ENCODE measurements at regions not wholly inside any gene's neighbourhood (a gene's known extent, or its start where the extent isn't known, plus 50 kb on each side); places are given as distances from the start of the nearest gene placed in this dataset.
A peak's percentile ranks its signal among the peaks of the same experiment; 100 is the strongest.

GRCh38 chr5:56481428-56482357, 248.6 kb upstream of the ANKRD55 start:
- Mint-ChIP-seq H3K27ac (peak overlapping the region; percentile 68), H3K4me1 (ENCODE audit: low read depth) (peaks cover 19% of the 10 kb centered on the region), H3K9me3 (peaks cover 1% of the 10 kb centered on the region), H3K4me3 (peak overlapping the region; percentile 68), H3K27me3 (peaks cover 4% of the 10 kb centered on the region), H3K36me3 (ENCODE audit: low read depth) (no peaks in the 10 kb centered on the region)
- ChIA-PET POLR2A (no interaction called here), CTCF (interaction anchor here (0.6 to 2.0 kb wide), 3 partner anchors 26 to 356 kb away, joined by 3 to 11 read pairs (median 4); no protein-coding TSS in a partner anchor)
- peak; percentile 16 for DNase-seq
- TF ChIP-seq CTCF (IDR thresholded peaks at IDR 0.05), result peak; percentile 31
- peak; percentile 37 for ATAC-seq
- intact Hi-C loops (cut with micrococcal nuclease), result no loop called here

DNA sequence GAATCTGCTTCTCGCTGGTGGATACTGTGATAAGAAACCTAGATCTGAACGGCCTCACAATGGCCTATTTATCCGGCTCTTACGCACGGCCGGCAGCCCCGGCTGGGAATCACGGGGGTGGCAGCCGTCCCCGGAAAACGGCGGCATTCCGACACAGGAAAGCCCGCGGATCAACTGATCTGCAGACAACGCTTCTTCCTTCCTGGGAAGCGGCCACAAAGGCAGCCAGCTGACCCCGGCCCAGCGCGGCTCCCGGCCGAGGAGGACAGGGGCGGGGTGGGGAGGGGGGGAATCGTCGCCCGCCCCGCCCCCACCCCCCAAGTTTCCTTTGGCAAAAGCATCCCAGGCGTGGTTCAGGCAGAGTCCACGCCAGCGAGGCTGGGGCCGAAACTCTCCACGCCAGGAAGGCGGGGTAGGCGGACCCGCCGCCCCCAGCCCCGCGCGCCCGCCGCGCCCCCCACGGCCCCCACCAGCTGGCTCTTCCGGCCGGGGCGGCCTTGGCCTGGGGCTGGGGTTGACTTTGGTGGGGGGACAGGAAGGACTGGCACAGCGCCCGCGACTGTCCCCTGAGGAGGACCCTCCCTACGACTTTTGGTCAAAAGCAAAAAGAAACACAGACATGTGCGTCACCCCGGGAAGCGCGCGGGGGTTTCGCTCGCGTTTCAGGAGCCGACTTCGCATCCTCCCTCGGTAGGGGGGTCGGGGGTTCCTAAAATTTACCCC, 247.7 kb upstream of the ANKRD55 start:
- ATAC-seq (peak; percentile 31), DNase-seq (peak; percentile 25)
- H3K27ac Mint-ChIP-seq, result peak overlapping the region; percentile 68
- peak overlapping the region; percentile 68 for H3K4me3 Mint-ChIP-seq
- peaks cover 4% of the 10 kb centered on the region for H3K27me3 Mint-ChIP-seq
- no peak for TF ChIP-seq CTCF (IDR thresholded peaks at IDR 0.05)
- H3K9me3 Mint-ChIP-seq, result no peaks in the 10 kb centered on the region
- intact Hi-C loops (cut with micrococcal nuclease), result no loop called here
- ChIA-PET CTCF (interaction anchor here (1.5 to 2.0 kb wide), 2 partner anchors 9 to 210 kb away, joined by 5 to 11 read pairs; no protein-coding TSS in a partner anchor), POLR2A (no interaction called here)
- H3K36me3 Mint-ChIP-seq (ENCODE audit: low read depth), result no peaks in the 10 kb centered on the region
- peaks cover 19% of the 10 kb centered on the region for H3K4me1 Mint-ChIP-seq (ENCODE audit: low read depth)

DNA sequence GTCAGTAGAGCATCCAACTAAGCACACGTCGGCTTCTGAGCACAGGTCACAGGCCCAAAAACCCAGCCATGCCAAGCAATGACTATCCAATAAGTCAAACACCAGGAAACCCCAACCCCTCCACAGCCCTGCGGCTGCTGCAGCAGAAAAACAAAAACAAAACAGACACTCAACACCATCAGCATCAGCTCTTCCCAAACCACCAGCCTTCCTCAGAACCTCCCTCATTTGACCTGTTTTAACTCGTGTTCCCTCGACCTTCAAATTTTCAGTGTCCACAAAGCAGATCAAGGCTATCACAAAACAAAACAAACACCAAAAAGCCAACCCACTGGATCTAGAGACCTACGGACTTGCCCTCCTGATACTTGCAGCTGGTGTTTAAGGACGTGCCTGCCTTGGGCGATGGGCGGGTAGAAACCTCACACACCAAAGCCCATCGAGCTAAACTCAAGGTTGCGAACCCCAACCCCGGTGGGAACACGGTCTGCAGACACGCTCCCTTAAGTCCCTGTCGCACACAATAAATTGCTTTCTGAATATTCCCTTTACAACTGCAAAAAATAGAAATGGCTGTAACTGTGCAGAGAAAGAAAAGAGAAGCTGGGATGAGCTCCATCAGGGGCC, 247.1 kb upstream of the ANKRD55 start:
- ChIA-PET CTCF (interaction anchor here (1.5 to 2.0 kb wide), 2 partner anchors 9 to 210 kb away, joined by 5 to 11 read pairs; no protein-coding TSS in a partner anchor), POLR2A (interaction anchor here (1.2 kb wide), 1 partner anchor 10 kb away, joined by 3 read pairs; no protein-coding TSS in a partner anchor)
- Mint-ChIP-seq H3K9me3 (no peaks in the 10 kb centered on the region), H3K27ac (peak overlapping the region; percentile 70), H3K4me3 (peak overlapping the region; percentile 46), H3K36me3 (ENCODE audit: low read depth) (no peaks in the 10 kb centered on the region), H3K4me1 (ENCODE audit: low read depth) (peaks cover 19% of the 10 kb centered on the region), H3K27me3 (peaks cover 4% of the 10 kb centered on the region)
- no peak for TF ChIP-seq CTCF (IDR thresholded peaks at IDR 0.05)
- DNase-seq (no peak), ATAC-seq (no peak)
- intact Hi-C loops (cut with micrococcal nuclease), result no loop called here

- ChIA-PET POLR2A (interaction anchor here (1.2 kb wide), 1 partner anchor 10 kb away, joined by 3 read pairs; no protein-coding TSS in a partner anchor), CTCF (interaction anchor here (1.5 to 2.0 kb wide), 2 partner anchors 8 to 209 kb away, joined by 5 to 11 read pairs; no protein-coding TSS in a partner anchor)
- no peak for TF ChIP-seq CTCF (IDR thresholded peaks at IDR 0.05)
- H3K9me3 Mint-ChIP-seq, result no peaks in the 10 kb centered on the region
- H3K4me3 Mint-ChIP-seq, result peak overlapping the region; percentile 46
- peak overlapping the region; percentile 70 for H3K27ac Mint-ChIP-seq
- intact Hi-C loops (cut with micrococcal nuclease), result no loop called here
- H3K27me3 Mint-ChIP-seq, result peaks cover 4% of the 10 kb centered on the region
- no peak for ATAC-seq
- no peak for DNase-seq
- peaks cover 19% of the 10 kb centered on the region for H3K4me1 Mint-ChIP-seq (ENCODE audit: low read depth)
- H3K36me3 Mint-ChIP-seq (ENCODE audit: low read depth), result no peaks in the 10 kb centered on the region
These were observed 246.6 kb upstream of the ANKRD55 start for GRCh38 chr5:56479696-56480077.

All from activated CD8-positive, alpha-beta T cell treated with anti-CD3 and anti-CD28 coated beads for 36 hours (primary cell).